ENCODE measurements at regions not wholly inside any gene's neighbourhood (a gene's known extent, or its start where the extent isn't known, plus 50 kb on each side); places are given as distances from the start of the nearest gene placed in this dataset.

DNA sequence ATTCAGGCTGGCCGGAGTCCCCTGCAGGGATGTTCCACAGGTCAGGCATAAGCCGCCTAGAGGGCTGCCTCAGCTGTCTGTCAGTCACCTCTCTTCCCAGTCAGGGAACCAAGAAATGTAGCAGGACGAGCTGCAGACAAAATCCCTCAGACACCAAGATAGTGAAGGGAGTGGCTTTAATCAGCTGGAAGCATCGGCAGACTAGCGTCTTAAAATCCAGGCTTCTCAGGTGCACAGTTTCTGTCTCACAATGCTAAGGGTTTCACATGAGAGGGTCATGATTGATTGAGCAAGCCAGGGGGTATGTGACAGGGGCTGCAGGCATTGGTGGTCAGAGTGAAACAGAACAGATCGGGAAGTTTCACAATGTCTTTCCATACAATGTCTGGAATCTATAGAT is 247.2 kb downstream of the CDH10 start:
- Histone ChIP-seq H3K9me2 (replicated peaks; ENCODE audit: low read depth, low read length) (no peaks in the 10 kb centered on the region), H3K4me1 (ENCODE audit: insufficient read depth, low read length, poor library complexity, severe bottlenecking) (no peaks in the 10 kb centered on the region), H2AFZ (ENCODE audit: low read length) (no peak overlapping the region), H3K4me2 (ENCODE audit: low read depth, low read length, poor library complexity, severe bottlenecking) (no peak overlapping the region), H3K9me3 (ENCODE audit: insufficient read depth, low read depth, low read length) (no peaks in the 10 kb centered on the region), H3K9ac (ENCODE audit: low read depth, low read length, poor library complexity, severe bottlenecking) (no peak overlapping the region), H3K27me3 (ENCODE audit: insufficient read depth, low read length, poor library complexity, severe bottlenecking) (no peaks in the 10 kb centered on the region), H3K79me2 (ENCODE audit: insufficient read depth, low read length) (no peaks in the 10 kb centered on the region), H3K4me3 (ENCODE audit: low read length, poor library complexity, severe bottlenecking) (no peak overlapping the region), H4K20me1 (ENCODE audit: insufficient read depth, low read length, poor library complexity, severe bottlenecking) (no peaks in the 10 kb centered on the region), H3K36me3 (ENCODE audit: insufficient read depth, low read length) (no peaks in the 10 kb centered on the region), H3F3A (ENCODE audit: low read depth) (no peaks in the 10 kb centered on the region)
- no peak for TF ChIP-seq EZH2phosphoT487 (IDR thresholded peaks at IDR 0.05; ENCODE audit: borderline replicate concordance)
- TF ChIP-seq, protein P1, sequence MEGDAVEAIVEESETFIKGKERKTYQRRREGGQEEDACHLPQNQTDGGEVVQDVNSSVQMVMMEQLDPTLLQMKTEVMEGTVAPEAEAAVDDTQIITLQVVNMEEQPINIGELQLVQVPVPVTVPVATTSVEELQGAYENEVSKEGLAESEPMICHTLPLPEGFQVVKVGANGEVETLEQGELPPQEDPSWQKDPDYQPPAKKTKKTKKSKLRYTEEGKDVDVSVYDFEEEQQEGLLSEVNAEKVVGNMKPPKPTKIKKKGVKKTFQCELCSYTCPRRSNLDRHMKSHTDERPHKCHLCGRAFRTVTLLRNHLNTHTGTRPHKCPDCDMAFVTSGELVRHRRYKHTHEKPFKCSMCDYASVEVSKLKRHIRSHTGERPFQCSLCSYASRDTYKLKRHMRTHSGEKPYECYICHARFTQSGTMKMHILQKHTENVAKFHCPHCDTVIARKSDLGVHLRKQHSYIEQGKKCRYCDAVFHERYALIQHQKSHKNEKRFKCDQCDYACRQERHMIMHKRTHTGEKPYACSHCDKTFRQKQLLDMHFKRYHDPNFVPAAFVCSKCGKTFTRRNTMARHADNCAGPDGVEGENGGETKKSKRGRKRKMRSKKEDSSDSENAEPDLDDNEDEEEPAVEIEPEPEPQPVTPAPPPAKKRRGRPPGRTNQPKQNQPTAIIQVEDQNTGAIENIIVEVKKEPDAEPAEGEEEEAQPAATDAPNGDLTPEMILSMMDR (conservative IDR thresholded peaks at IDR 0.05; ENCODE audit: low read length), result no peak

DNA sequence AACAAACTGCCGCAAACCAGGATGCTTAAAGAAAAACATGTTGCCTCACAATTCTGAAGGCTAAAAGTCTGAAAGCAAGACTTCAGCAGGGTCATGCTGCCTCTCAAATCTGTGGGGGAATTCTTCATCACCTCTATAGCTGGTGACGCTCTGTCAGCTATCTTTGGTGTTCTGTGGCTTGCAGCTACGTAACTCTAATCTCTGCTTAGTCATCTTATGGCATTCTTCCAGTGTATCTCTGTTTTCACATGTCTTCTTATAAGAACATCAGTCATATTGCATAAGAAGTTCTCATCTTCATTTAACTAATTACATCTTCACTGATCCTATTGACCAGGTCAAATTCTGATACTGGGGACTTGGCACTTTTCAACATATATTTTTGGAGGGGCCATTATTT is 243.0 kb downstream of the CDH10 start:
- Histone ChIP-seq H3K4me1 (ENCODE audit: insufficient read depth, low read length, poor library complexity, severe bottlenecking) (no peaks in the 10 kb centered on the region), H3K4me2 (ENCODE audit: low read depth, low read length, poor library complexity, severe bottlenecking) (no peak overlapping the region), H3K9me2 (replicated peaks; ENCODE audit: low read depth, low read length) (no peaks in the 10 kb centered on the region), H3F3A (ENCODE audit: low read depth) (no peaks in the 10 kb centered on the region), H2AFZ (ENCODE audit: low read length) (no peak overlapping the region), H3K36me3 (ENCODE audit: insufficient read depth, low read length) (no peaks in the 10 kb centered on the region), H4K20me1 (ENCODE audit: insufficient read depth, low read length, poor library complexity, severe bottlenecking) (no peaks in the 10 kb centered on the region), H3K9ac (ENCODE audit: low read depth, low read length, poor library complexity, severe bottlenecking) (no peak overlapping the region), H3K27me3 (ENCODE audit: insufficient read depth, low read length, poor library complexity, severe bottlenecking) (no peaks in the 10 kb centered on the region), H3K4me3 (ENCODE audit: low read length, poor library complexity, severe bottlenecking) (no peak overlapping the region), H3K79me2 (ENCODE audit: insufficient read depth, low read length) (no peaks in the 10 kb centered on the region), H3K9me3 (ENCODE audit: insufficient read depth, low read depth, low read length) (no peaks in the 10 kb centered on the region)
- TF ChIP-seq EZH2phosphoT487 (IDR thresholded peaks at IDR 0.05; ENCODE audit: borderline replicate concordance), result no peak
- TF ChIP-seq, protein P1 (conservative IDR thresholded peaks at IDR 0.05; ENCODE audit: low read length), result no peak

DNA sequence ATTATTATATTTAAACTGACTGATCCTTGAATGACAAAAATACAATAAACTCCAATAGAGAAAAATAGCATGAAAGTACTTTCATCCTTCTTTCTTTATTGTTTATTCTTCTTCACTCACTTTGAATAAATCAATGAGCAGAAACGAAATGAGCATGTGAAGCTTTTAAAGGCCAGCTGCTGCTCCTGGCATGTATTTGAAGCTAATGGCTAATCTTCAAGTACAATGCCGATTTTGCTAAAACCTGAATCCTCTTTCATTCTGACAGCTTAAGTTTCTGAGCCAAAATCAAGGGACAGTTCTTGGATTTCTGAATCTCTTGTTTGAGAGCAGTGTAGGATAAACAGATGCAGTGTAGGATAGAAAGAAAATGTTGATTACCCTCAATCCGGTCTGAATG is 237.3 kb downstream of the CDH10 start:
- no peak overlapping the region for H2AFZ ChIP-seq (ENCODE audit: low read length)
- no peaks in the 10 kb centered on the region for H3F3A ChIP-seq (ENCODE audit: low read depth)
- H3K4me3 ChIP-seq (ENCODE audit: low read length, poor library complexity, severe bottlenecking), result no peak overlapping the region
- H3K4me2 ChIP-seq (ENCODE audit: low read depth, low read length, poor library complexity, severe bottlenecking), result no peak overlapping the region
- H3K79me2 ChIP-seq (ENCODE audit: insufficient read depth, low read length), result no peaks in the 10 kb centered on the region
- H4K20me1 ChIP-seq (ENCODE audit: insufficient read depth, low read length, poor library complexity, severe bottlenecking), result no peaks in the 10 kb centered on the region
- no peaks in the 10 kb centered on the region for H3K27me3 ChIP-seq (ENCODE audit: insufficient read depth, low read length, poor library complexity, severe bottlenecking)
- no peak overlapping the region for H3K9ac ChIP-seq (ENCODE audit: low read depth, low read length, poor library complexity, severe bottlenecking)
- no peaks in the 10 kb centered on the region for H3K9me3 ChIP-seq (ENCODE audit: insufficient read depth, low read depth, low read length)
- no peak for TF ChIP-seq EZH2phosphoT487 (IDR thresholded peaks at IDR 0.05; ENCODE audit: borderline replicate concordance)
- TF ChIP-seq, protein P1 (conservative IDR thresholded peaks at IDR 0.05; ENCODE audit: low read length), result no peak
- H3K36me3 ChIP-seq (ENCODE audit: insufficient read depth, low read length), result no peaks in the 10 kb centered on the region
- no peaks in the 10 kb centered on the region for H3K4me1 ChIP-seq (ENCODE audit: insufficient read depth, low read length, poor library complexity, severe bottlenecking)
- H3K9me2 ChIP-seq (replicated peaks; ENCODE audit: low read depth, low read length), result no peaks in the 10 kb centered on the region

Measured in Loucy (cell line).